DND-41 (cell line): ENCODE measurements at regions not wholly inside any gene's neighbourhood (a gene's known extent, or its start where the extent isn't known, plus 50 kb on each side); places are given as distances from the start of the nearest gene placed in this dataset.

Source experiments
- EZH2 ChIP-seq: IDR thresholded peaks from 3 replicates; pipeline ENCODE4 v1.6.1; 2012; ENCODE audit warnings: borderline replicate concordance, low read depth, mild to moderate bottlenecking, moderate library complexity, low read length, inconsistent platforms; ENCODE audit not compliant: severe bottlenecking
- TF ChIP-seq, protein P1 (sequence below): IDR thresholded peaks from 2 replicates; pipeline ENCODE4 v1.5.1; 2012; ENCODE audit warnings: borderline replicate concordance, low read length, moderate library complexity, mild to moderate bottlenecking; ENCODE audit not compliant: poor library complexity, severe bottlenecking; ENCODE audit errors: extremely low read depth

DNA sequence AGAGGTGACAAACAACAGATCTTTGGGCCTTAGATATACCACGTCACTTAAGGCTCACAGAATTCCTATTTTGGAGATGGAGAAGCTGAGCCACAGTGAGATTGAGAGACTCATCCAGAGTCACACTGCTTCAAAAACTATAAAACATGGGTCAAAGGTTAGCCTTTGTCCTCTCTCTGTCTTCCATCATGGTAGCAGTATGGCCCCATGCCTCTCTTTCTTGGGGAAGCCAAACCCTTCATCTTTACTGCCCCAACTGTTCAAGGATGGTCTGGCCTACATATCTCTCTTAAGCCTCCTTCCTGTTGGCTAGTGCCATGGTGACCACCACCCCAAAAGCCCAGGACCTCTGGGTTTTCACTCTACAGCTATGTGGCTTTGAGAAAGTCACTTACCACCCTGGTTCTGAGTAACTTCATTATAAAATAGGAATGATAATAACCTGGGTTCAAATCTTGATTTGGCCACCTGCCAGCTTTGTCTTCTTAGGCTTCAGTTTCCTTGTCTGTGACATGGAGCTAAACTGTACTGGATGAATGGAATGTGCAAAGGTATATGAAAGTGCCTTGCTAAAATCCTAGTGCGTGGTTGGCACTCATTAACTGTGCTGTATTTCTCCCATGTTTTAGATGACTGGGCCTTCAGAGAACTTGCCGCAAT lies 85.9 kb upstream of the JUN start:
- TF ChIP-seq, protein P1, sequence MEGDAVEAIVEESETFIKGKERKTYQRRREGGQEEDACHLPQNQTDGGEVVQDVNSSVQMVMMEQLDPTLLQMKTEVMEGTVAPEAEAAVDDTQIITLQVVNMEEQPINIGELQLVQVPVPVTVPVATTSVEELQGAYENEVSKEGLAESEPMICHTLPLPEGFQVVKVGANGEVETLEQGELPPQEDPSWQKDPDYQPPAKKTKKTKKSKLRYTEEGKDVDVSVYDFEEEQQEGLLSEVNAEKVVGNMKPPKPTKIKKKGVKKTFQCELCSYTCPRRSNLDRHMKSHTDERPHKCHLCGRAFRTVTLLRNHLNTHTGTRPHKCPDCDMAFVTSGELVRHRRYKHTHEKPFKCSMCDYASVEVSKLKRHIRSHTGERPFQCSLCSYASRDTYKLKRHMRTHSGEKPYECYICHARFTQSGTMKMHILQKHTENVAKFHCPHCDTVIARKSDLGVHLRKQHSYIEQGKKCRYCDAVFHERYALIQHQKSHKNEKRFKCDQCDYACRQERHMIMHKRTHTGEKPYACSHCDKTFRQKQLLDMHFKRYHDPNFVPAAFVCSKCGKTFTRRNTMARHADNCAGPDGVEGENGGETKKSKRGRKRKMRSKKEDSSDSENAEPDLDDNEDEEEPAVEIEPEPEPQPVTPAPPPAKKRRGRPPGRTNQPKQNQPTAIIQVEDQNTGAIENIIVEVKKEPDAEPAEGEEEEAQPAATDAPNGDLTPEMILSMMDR: no peak
- no peak for TF ChIP-seq EZH2
